ENCODE measurements at regions not wholly inside any gene's neighbourhood (a gene's known extent, or its start where the extent isn't known, plus 50 kb on each side); places are given as distances from the start of the nearest gene placed in this dataset.
A peak's percentile ranks its signal among the peaks of the same experiment; 100 is the strongest.

- no peak for TF ChIP-seq CHD7 (IDR thresholded peaks at IDR 0.05; ENCODE audit: insufficient replicate concordance, low read length)
- no peak for TF ChIP-seq SP1 (IDR thresholded peaks at IDR 0.05; ENCODE audit: low read depth, low read length)
- TF ChIP-seq CTCF (IDR thresholded peaks at IDR 0.05; ENCODE audit: control extremely low read depth in 1 of 3, insufficient read depth in 1 of 3, low read depth in 1 of 3, low read length in 3 of 3) = peak; percentile 59 to 79 (median 77)
Measured at GRCh38 chr7:69018200-69018599, 580.1 kb upstream of the AUTS2 start (continued).

All from H1 (cell line).